ENCODE measurements at regions not wholly inside any gene's neighbourhood (a gene's known extent, or its start where the extent isn't known, plus 50 kb on each side); places are given as distances from the start of the nearest gene placed in this dataset.

GRCh38 chr5:56383761-56384160 is 150.6 kb upstream of the ANKRD55 start:
- H3K36me3 ChIP-seq (replicated peaks in 1 of 2; ENCODE audit: control insufficient read depth in 1 of 2, insufficient read depth in 2 of 2, low read length in 1 of 2), result no peaks in the 10 kb centered on the region
- WGBS (ENCODE audit: low lambda C conversion rate), result 75% methylated on average over 7 of the region's 10 CpGs
- H3K9me3 ChIP-seq, result no peaks in the 10 kb centered on the region
- H3K27ac ChIP-seq (ENCODE audit: low read depth in 2 of 2, low read length in 1 of 2), result no peak overlapping the region
- H2AFZ ChIP-seq (ENCODE audit: low read depth), result no peak overlapping the region
- H3F3A ChIP-seq (replicated peaks; ENCODE audit: insufficient read depth), result no peaks in the 10 kb centered on the region
- no peak for DNase-seq
- H3K4me3 ChIP-seq (ENCODE audit: low read depth in 2 of 2, low read length in 1 of 2), result no peak overlapping the region
- H3K27me3 ChIP-seq (ENCODE audit: insufficient read depth), result no peaks in the 10 kb centered on the region
- no peaks in the 10 kb centered on the region for H3K4me1 ChIP-seq (ENCODE audit: control insufficient read depth in 1 of 2, insufficient read depth in 2 of 2, low read depth in 1 of 2, low read length in 1 of 2)
- H3K9me2 ChIP-seq, result no peaks in the 10 kb centered on the region
- H3K79me2 ChIP-seq (ENCODE audit: insufficient read depth), result no peaks in the 10 kb centered on the region
- no peak for TF ChIP-seq CHD2 (IDR thresholded peaks at IDR 0.05; ENCODE audit: low read length, partially characterized antibody)
- no peak for TF ChIP-seq GATA2 (CRISPR knock-in tag; IDR thresholded peaks at IDR 0.05)
- TF ChIP-seq REST (IDR thresholded peaks at IDR 0.05; ENCODE audit: low read depth, low read length), result no peak
- no peak for TF ChIP-seq FOSL2 (IDR thresholded peaks at IDR 0.05; ENCODE audit: borderline replicate concordance, low read depth)
- TF ChIP-seq MAX (IDR thresholded peaks at IDR 0.05; ENCODE audit: low read depth), result no peak
- TF ChIP-seq ELF1 (IDR thresholded peaks at IDR 0.05), result no peak
- TF ChIP-seq NRF1 (IDR thresholded peaks at IDR 0.05; ENCODE audit: low read depth, low read length), result no peak
- TF ChIP-seq, protein P1, sequence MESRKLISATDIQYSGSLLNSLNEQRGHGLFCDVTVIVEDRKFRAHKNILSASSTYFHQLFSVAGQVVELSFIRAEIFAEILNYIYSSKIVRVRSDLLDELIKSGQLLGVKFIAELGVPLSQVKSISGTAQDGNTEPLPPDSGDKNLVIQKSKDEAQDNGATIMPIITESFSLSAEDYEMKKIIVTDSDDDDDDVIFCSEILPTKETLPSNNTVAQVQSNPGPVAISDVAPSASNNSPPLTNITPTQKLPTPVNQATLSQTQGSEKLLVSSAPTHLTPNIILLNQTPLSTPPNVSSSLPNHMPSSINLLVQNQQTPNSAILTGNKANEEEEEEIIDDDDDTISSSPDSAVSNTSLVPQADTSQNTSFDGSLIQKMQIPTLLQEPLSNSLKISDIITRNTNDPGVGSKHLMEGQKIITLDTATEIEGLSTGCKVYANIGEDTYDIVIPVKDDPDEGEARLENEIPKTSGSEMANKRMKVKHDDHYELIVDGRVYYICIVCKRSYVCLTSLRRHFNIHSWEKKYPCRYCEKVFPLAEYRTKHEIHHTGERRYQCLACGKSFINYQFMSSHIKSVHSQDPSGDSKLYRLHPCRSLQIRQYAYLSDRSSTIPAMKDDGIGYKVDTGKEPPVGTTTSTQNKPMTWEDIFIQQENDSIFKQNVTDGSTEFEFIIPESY (IDR thresholded peaks at IDR 0.05; ENCODE audit: borderline replicate concordance, low read depth), result no peak
- no peak for TF ChIP-seq TEAD4 (IDR thresholded peaks at IDR 0.05; ENCODE audit: borderline replicate concordance, insufficient read depth)
- no peak for TF ChIP-seq EZH2phosphoT487 (IDR thresholded peaks at IDR 0.05; ENCODE audit: borderline replicate concordance, low read depth)
- TF ChIP-seq YY1 (IDR thresholded peaks at IDR 0.05; ENCODE audit: low read depth), result no peak
- no peak for TF ChIP-seq FOXJ3 (CRISPR knock-in tag; IDR thresholded peaks at IDR 0.05)
- TF ChIP-seq TAF1 (IDR thresholded peaks at IDR 0.05; ENCODE audit: borderline replicate concordance, low read depth, low read length), result no peak
- TF ChIP-seq RAD21 (IDR thresholded peaks at IDR 0.05; ENCODE audit: low read length), result no peak
- no peak for TF ChIP-seq FOXM1 (IDR thresholded peaks at IDR 0.05; ENCODE audit: low read depth)
- no peak for TF ChIP-seq MXI1 (IDR thresholded peaks at IDR 0.05; ENCODE audit: low read depth, low read length)
- no peak for TF ChIP-seq EP300 (IDR thresholded peaks at IDR 0.05; ENCODE audit: borderline replicate concordance in 1 of 2, low read depth in 1 of 2, low read length in 1 of 2)
- no peak for TF ChIP-seq GABPA (IDR thresholded peaks at IDR 0.05; ENCODE audit: low read depth)
- ChIA-PET POLR2A (no interaction called here), CTCF (interaction anchor here (0.6 to 0.7 kb wide), 2 partner anchors 40 to 877 kb away, joined by 3 read pairs; no protein-coding TSS in a partner anchor)
- no peak overlapping the region for H3K9ac ChIP-seq
- H3K4me2 ChIP-seq, result no peak overlapping the region
- no peaks in the 10 kb centered on the region for H4K20me1 ChIP-seq (ENCODE audit: insufficient read depth)
